Activated naive CD8-positive, alpha-beta T cell treated with anti-CD3 and anti-CD28 coated beads, Interleukin-2, amount 50 U/mL, for 16 hours (primary cell): ENCODE measurements at regions not wholly inside any gene's neighbourhood (a gene's known extent, or its start where the extent isn't known, plus 50 kb on each side); places are given as distances from the start of the nearest gene placed in this dataset.

Experiments used
- DNase-seq: peaks from one replicate; pipeline ENCODE4 v3.0.0-alpha.2; 2020; ENCODE audit warnings: low read depth, low spot score

GRCh38 chr5:110031402-110032140 is 341.8 kb downstream of the MAN2A1 start:
- no peak for DNase-seq

GRCh38 chr5:110032376-110032775 is 342.6 kb downstream of the MAN2A1 start:
- DNase-seq: no peak

- DNase-seq: no peak
Observed at GRCh38 chr5:110034056-110034600, 344.4 kb downstream of the MAN2A1 start.

- no peak for DNase-seq
Observed at GRCh38 chr5:110038297-110038997, 348.7 kb downstream of the MAN2A1 start.

- no peak for DNase-seq
Observed at GRCh38 chr5:110040178-110040577, 350.5 kb downstream of the MAN2A1 start.

- DNase-seq: no peak
Observed at GRCh38 chr5:110043025-110043424, 353.3 kb downstream of the MAN2A1 start.

- no peak for DNase-seq
Observed at GRCh38 chr5:110045158-110045557, 355.4 kb downstream of the MAN2A1 start.

- DNase-seq: no peak
Observed at GRCh38 chr5:110048491-110048890, 358.8 kb downstream of the MAN2A1 start.

- no peak for DNase-seq
Observed at GRCh38 chr5:110049816-110050215, 360.1 kb downstream of the MAN2A1 start.

GRCh38 chr5:110050640-110051345 is 361.1 kb downstream of the MAN2A1 start:
- DNase-seq: no peak

GRCh38 chr5:110053205-110053604 is 363.5 kb downstream of the MAN2A1 start:
- no peak for DNase-seq

GRCh38 chr5:110053824-110054223 is 364.1 kb downstream of the MAN2A1 start:
- no peak for DNase-seq

GRCh38 chr5:110054240-110054639 is 364.5 kb downstream of the MAN2A1 start:
- DNase-seq: peak; percentile 42

- DNase-seq: no peak
Observed at GRCh38 chr5:110055302-110055701, 365.6 kb downstream of the MAN2A1 start.

GRCh38 chr5:110056580-110057114 is 366.9 kb downstream of the MAN2A1 start:
- no peak for DNase-seq

- DNase-seq: no peak
Observed at GRCh38 chr5:110058175-110058574, 368.4 kb downstream of the MAN2A1 start.

GRCh38 chr5:110062246-110062645 is 372.5 kb downstream of the MAN2A1 start:
- no peak for DNase-seq

- DNase-seq: no peak
Observed at GRCh38 chr5:110063640-110064602, 374.2 kb downstream of the MAN2A1 start.

- no peak for DNase-seq
Observed at GRCh38 chr5:110064603-110065268, 375.0 kb downstream of the MAN2A1 start.

- no peak for DNase-seq
Observed at GRCh38 chr5:110070836-110071235, 381.1 kb downstream of the MAN2A1 start.
